ENCODE measurements at regions not wholly inside any gene's neighbourhood (a gene's known extent, or its start where the extent isn't known, plus 50 kb on each side); places are given as distances from the start of the nearest gene placed in this dataset.
"Not testable (repeated sequence)": the region's sequence is repeated elsewhere in the genome, so short reads cannot be mapped to it uniquely, and the experiment has no call there.

DNA sequence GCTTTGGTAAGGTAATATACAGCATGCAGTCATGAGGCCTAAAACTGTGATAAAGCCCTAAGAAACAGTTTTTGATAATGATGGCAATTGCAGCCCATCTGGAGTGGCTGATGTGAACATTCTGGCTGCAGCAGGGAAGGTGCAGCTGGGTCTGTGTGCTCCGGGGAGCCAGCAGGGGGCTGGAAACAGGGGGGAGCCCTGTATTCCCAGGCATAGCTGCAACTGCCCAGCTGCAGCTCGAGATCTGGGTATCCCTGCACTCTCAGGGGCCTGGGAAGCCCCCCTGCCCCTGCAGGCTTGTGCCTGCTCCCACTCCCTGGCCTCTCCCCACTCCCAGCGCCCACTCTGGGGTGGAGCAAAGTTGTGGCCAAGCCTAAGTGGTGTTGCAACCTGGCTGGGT lies 95.6 kb downstream of the RRAGB start:
- no peaks in the 10 kb centered on the region for H3K27me3 Mint-ChIP-seq
- no peaks in the 10 kb centered on the region for H3K4me1 Mint-ChIP-seq
- no peak overlapping the region for H3K27ac Mint-ChIP-seq
- DNase-seq (no peak), ATAC-seq (no peak)
- H3K4me3 Mint-ChIP-seq = no peak overlapping the region
- H3K36me3 Mint-ChIP-seq (ENCODE audit: low read depth) = peaks cover 5% of the 10 kb centered on the region
- no peaks in the 10 kb centered on the region for H3K9me3 ChIP-seq (ENCODE audit: control insufficient read depth, low read length, poor library complexity, severe bottlenecking)

DNA sequence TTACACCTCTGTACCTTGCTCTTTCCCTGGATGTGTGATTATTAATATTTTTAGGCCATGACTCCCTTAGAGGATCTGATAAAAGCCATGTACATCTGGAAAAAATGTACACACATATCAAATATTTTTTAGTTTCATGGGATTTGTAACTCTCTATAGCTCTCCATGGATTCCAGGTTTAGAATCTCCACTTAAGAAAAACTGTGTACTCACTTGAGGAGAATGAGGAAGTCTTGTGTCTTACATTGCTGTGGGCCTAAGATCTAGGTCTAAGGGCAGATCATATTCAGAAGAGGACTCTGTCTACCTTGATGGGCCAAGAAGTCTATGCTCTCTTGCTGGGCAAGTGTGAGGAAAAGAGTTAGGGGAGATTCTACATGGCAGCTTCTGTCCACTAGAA lies 98.0 kb downstream of the RRAGB start:
- Mint-ChIP-seq H3K27ac (no peak overlapping the region), H3K36me3 (ENCODE audit: low read depth) (no peaks in the 10 kb centered on the region), H3K4me3 (no peak overlapping the region), H3K27me3 (no peaks in the 10 kb centered on the region), H3K4me1 (no peaks in the 10 kb centered on the region)
- ATAC-seq = no peak
- H3K9me3 ChIP-seq (ENCODE audit: control insufficient read depth, low read length, poor library complexity, severe bottlenecking) = no peaks in the 10 kb centered on the region
- DNase-seq = no peak

DNA sequence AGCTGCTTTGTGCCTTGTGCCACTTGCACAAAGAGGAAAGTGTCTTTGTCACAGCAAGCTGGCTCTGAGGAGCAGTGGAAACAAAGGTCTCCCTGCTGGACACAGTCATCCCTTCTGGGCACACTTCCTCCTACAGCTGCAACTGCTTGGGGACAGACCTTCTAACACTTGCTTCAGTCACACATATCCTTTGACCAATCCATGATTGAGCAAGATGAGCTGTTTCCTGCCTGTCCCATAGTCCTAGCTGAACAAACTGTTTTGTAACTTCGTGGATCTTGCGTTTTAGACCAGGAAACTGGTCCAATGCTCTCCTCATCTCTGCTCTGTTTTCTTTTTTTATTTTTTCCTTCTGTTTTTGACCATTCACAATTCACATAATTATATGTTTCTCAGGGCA lies 98.5 kb downstream of the RRAGB start:
- H3K27me3 Mint-ChIP-seq = no peaks in the 10 kb centered on the region
- H3K4me1 Mint-ChIP-seq = no peaks in the 10 kb centered on the region
- no peaks in the 10 kb centered on the region for H3K9me3 ChIP-seq (ENCODE audit: control insufficient read depth, low read length, poor library complexity, severe bottlenecking)
- no peak overlapping the region for H3K27ac Mint-ChIP-seq
- no peaks in the 10 kb centered on the region for H3K36me3 Mint-ChIP-seq (ENCODE audit: low read depth)
- DNase-seq (no peak), ATAC-seq (no peak)
- no peak overlapping the region for H3K4me3 Mint-ChIP-seq

DNA sequence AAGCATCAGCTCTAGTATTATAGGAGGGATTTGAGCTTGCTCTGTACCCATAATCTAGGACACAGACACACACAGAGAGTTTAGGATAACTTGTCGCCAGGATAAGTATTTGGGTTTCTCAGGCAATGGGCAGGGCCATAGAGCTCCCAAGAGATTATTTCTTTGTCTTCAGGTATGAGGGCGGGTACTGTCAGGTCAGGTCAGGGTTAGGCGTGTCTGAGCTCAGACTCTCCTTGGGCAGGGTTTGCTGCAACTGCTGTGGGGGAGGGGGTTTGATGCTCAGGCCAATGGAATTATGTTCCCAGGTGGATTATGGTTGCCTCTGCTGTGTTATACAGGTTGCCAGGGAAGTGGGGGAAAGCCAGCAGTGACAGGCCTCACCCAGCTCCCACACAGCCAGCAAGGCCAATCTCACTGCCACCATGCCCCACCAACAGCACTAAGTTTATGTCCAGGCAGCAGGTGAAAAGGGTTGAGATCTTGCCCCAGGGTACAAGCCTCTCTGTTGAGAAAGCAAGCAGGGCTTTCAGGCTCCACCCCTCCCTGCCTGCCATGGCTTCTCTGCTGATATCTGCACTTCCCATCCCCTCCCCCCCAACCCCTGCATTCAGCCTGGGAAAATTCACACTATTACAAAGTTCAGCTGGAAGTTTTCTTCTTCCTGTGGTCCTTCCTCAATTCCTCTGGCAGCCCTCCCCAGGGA lies 101.3 kb downstream of the RRAGB start:
- Mint-ChIP-seq H3K27me3 (no peaks in the 10 kb centered on the region), H3K4me1 (no peaks in the 10 kb centered on the region), H3K4me3 (no peak overlapping the region), H3K36me3 (ENCODE audit: low read depth) (no peaks in the 10 kb centered on the region), H3K27ac (no peak overlapping the region)
- H3K9me3 ChIP-seq (ENCODE audit: control insufficient read depth, low read length, poor library complexity, severe bottlenecking) = no peaks in the 10 kb centered on the region
- ATAC-seq (no peak), DNase-seq (no peak)

DNA sequence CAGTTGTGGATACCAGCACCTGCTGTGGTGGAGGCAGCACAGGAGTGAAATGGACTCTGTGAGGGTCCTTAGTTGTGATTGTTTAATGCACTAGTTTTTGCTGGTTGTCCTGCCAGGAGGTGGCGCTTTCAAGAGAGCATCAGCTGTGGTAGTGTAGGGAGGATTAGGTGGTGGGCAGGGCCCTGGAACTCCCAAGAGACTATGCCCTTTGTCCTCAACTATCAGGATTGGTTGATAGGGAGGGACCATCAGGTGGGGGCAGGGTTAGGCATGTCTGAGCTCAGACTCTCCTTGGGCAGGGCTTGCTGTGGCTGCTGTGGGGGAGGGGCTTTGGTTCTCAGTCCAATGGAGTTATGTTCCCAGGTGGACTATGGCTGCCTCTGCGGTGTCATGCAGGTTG lies 121.9 kb downstream of the RRAGB start:
- no peak for ATAC-seq
- Mint-ChIP-seq H3K27ac (no peak overlapping the region), H3K27me3 (no peaks in the 10 kb centered on the region), H3K36me3 (ENCODE audit: low read depth) (no peaks in the 10 kb centered on the region), H3K4me1 (no peaks in the 10 kb centered on the region), H3K4me3 (no peak overlapping the region)
- no peaks in the 10 kb centered on the region for H3K9me3 ChIP-seq (ENCODE audit: control insufficient read depth, low read length, poor library complexity, severe bottlenecking)
- no peak for DNase-seq

DNA sequence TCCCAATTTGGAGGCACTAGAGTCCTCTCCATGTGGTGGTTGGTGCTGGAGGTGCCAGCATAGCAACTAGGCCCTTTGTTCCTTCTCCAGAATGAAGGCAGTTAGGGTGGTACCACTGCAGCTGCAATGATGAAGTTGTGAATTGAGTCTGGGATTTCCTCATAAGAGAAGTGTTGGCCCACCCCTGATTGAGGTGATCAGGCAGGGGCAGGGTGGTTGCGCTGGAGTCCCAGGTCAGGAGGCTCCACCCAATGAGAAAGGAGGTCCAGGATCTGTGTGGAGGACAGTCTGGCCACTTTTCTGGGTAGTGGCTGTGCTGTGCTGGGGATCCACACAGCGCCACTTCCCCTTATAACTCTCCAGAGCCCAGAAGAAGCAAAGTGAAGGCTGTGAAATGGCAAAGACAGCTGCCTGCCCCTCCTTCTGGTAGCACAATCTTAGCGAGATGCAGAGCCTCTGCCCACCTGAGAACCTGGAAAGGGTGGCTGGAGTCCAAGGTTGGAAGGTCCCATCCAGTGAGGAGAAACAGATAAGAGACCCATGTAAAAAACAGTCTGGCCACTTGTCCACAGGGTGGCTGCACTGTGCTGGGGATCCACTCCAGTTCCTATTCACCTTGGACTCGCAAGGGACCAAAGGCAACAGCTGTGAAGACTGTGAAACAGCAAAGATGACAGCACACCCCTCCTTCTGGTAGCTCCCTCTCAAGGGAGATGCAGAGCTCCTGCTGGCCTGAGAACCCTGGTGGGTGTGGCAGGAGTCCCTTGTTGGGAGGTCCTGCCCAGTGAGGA lies 124.6 kb downstream of the RRAGB start:
- H3K9me3 ChIP-seq (ENCODE audit: control insufficient read depth, low read length, poor library complexity, severe bottlenecking) = no peaks in the 10 kb centered on the region
- no peak overlapping the region for H3K27ac Mint-ChIP-seq
- no peaks in the 10 kb centered on the region for H3K4me1 Mint-ChIP-seq
- H3K27me3 Mint-ChIP-seq = no peaks in the 10 kb centered on the region
- H3K4me3 Mint-ChIP-seq = no peak overlapping the region
- no peak for ATAC-seq
- no peak for DNase-seq
- H3K36me3 Mint-ChIP-seq (ENCODE audit: low read depth) = no peaks in the 10 kb centered on the region

DNA sequence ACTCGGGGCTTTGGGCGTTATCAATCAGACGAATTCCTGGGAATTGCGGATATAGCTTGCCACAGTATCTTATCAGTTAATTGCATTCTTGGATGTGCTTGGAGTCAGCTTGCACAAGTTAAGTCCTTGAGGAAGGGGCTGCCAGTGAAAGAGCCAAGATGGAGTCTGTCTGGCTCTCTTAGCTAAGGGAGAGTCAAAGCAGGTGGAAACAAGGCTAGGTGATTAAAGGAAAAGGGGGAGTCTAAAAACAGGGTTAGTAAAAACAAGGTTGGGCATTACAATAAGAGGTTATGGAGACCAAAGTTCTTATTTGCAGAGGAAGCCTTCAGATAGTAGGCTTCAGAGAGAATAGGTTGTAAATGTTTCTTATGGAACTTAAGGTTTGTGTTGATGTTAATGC lies 149.2 kb downstream of the RRAGB start:
- not testable (repeated sequence) for ATAC-seq; H3K27me3 Mint-ChIP-seq; H3K4me1 Mint-ChIP-seq; H3K36me3 Mint-ChIP-seq (ENCODE audit: low read depth); H3K27ac Mint-ChIP-seq; H3K9me3 ChIP-seq (ENCODE audit: control insufficient read depth, low read length, poor library complexity, severe bottlenecking); H3K4me3 Mint-ChIP-seq; DNase-seq

DNA sequence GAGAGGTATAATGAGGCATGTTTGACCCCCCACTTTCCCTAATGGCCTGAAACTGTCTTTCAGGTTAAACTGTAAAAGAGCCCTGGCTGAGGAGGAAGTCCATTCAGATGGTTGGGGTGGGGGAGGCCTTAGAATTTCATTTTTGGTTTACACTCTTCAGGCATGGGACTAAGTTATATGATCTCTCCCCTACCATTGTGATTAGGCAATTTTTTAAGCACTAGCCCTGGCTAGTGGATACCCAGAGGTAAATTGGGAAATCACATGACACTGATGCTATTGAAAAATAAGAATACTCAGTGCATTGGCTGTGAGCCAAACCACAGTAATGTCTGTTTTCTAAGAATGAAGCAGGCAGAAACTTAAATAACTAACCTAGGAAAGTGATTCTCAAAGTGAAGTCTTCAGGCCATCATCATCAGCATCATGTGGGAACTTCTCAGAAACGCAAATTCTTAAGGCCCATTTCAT lies 149.7 kb downstream of the RRAGB start:
- Mint-ChIP-seq H3K27me3 (no peaks in the 10 kb centered on the region), H3K4me3 (no peak overlapping the region), H3K4me1 (peaks cover 4% of the 10 kb centered on the region), H3K36me3 (ENCODE audit: low read depth) (peaks cover 7% of the 10 kb centered on the region), H3K27ac (no peak overlapping the region)
- ATAC-seq = no peak
- H3K9me3 ChIP-seq (ENCODE audit: control insufficient read depth, low read length, poor library complexity, severe bottlenecking) = no peaks in the 10 kb centered on the region
- no peak for DNase-seq

DNA sequence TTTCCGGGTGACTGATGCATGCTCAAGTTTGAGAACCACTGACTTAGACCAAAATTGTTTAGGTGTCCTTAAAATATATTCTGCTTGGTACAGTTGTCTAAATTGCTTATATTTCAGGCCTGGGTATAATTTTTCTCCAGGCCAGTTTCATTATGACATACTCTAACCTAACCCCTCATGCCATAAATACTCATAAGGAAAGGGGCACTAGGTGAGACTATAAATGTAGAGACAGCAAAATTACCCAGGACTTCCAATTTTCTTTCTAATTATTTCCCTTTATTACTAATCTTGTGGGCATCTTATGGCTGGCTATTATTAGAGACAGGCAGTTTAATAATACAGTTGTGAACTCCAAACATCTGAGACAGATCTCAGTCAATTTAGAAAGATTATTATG lies 150.2 kb downstream of the RRAGB start:
- DNase-seq = no peak
- peaks cover 4% of the 10 kb centered on the region for H3K4me1 Mint-ChIP-seq
- no peaks in the 10 kb centered on the region for H3K27me3 Mint-ChIP-seq
- H3K4me3 Mint-ChIP-seq = no peak overlapping the region
- H3K9me3 ChIP-seq (ENCODE audit: control insufficient read depth, low read length, poor library complexity, severe bottlenecking) = no peaks in the 10 kb centered on the region
- ATAC-seq = no peak
- peaks cover 7% of the 10 kb centered on the region for H3K36me3 Mint-ChIP-seq (ENCODE audit: low read depth)
- no peak overlapping the region for H3K27ac Mint-ChIP-seq

DNA sequence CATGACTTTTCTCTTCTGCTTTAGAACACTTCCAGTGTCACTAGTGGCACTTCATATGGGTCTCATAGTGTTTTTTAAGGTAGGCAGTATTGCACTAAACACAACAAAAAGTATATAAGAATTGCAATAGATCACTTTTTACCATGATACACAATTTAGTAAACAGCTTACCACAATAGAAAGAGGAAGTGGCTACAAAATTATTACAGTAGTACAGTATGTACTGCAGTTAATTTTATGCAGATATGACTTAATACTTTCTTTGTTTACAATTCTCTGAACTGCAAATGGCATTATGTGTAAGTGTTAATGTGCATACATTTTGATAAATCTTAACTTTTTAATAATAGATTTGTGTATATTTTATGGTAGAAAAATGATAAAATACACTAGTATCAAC lies 157.3 kb downstream of the RRAGB start:
- no peak for DNase-seq
- Mint-ChIP-seq H3K36me3 (ENCODE audit: low read depth) (peaks cover 4% of the 10 kb centered on the region), H3K27me3 (peaks cover 4% of the 10 kb centered on the region), H3K27ac (no peak overlapping the region), H3K4me3 (no peak overlapping the region), H3K4me1 (no peaks in the 10 kb centered on the region)
- no peaks in the 10 kb centered on the region for H3K9me3 ChIP-seq (ENCODE audit: control insufficient read depth, low read length, poor library complexity, severe bottlenecking)
- no peak for ATAC-seq

DNA sequence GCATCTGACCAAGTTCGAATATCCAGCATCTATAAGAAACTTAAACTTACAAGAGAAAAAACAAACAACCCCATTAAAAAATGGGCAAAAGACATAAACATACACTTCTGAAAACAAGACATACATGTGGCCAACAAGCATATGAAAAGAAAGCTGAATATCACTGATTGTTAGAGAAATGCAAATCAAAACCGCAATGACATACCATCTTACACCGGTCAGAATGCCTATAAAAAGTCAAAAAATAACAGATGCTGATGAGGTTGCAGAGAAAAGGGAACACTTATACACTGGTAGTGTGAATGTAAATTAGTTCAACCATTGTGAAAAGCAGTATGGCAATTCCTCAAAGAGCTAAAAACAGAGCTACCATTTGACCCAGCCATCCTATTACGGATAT lies 166.0 kb downstream of the RRAGB start:
- H3K4me1 Mint-ChIP-seq; ATAC-seq; H3K9me3 ChIP-seq (ENCODE audit: control insufficient read depth, low read length, poor library complexity, severe bottlenecking); H3K4me3 Mint-ChIP-seq; H3K27ac Mint-ChIP-seq; H3K27me3 Mint-ChIP-seq; DNase-seq; H3K36me3 Mint-ChIP-seq (ENCODE audit: low read depth): not testable (repeated sequence)

DNA sequence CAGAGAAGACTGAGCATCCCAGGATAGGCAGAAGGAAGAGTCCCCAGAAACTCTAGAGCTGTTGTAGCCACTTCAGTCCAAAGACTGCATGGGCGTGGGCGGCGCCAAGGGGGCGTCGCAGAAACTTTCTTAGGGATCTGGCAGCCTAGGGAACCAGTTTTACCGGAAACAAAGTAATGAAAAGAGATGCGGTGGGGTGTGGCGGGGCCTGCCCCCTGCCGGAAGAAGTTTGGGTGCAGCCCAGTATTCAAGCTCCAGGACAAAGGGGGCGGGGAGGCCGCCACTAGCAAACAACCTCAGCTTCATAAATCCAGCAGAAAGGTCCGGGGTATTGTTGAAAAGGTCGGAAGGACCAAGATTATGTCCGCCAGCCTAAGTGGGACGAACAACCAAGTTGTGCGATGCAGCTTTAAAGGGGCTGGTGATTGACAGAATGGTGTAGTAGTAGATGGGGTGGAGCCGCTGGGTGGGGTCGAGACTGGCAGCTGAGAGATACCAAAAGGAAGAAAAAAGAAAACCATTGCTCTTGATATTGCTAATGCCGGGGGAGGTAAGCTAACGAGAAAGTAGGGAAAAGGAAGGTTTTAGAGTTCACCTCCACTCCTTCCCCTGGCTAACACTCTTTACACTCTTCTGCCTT lies 190.5 kb downstream of the RRAGB start:
- H3K27ac Mint-ChIP-seq = peak overlapping the region; percentile 93
- DNase-seq (peak; percentile 5 to 18 (median 16)), ATAC-seq (peak; percentile 83)
- H3K27me3 Mint-ChIP-seq = no peaks in the 10 kb centered on the region
- peaks cover 4% of the 10 kb centered on the region for H3K36me3 Mint-ChIP-seq (ENCODE audit: low read depth)
- peaks cover 13% of the 10 kb centered on the region for H3K4me1 Mint-ChIP-seq
- H3K4me3 Mint-ChIP-seq = peak overlapping the region; percentile 94
- H3K9me3 ChIP-seq (ENCODE audit: control insufficient read depth, low read length, poor library complexity, severe bottlenecking) = no peaks in the 10 kb centered on the region

DNA sequence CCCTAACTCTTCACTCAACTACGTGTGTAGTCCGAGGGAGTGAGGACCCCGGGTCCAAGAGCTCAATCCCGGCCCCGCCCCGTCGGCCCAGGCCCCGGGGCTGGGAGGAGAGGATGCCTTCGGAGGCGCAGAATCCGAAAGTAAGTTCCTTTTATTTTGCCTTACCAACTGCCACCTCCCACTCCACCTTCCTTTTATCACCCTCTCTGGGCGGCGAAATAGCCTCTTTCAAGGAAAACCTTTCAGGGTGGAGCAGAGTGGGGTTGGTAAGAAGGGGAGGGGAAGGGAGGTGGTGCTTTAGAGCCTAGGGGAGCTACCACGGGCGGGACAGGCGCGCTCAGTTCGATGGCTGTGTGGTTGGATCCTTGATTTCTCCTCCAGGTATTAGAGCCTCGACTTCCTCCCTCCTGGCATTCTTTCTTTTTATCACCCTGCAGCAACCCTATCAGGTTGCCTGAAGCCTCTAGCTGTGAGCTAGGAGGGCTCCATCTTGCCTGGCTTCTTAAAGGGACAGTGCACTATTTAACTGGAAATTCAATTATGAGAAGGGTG lies 191.2 kb downstream of the RRAGB start:
- Mint-ChIP-seq H3K36me3 (ENCODE audit: low read depth) (peaks cover 4% of the 10 kb centered on the region), H3K4me3 (peak overlapping the region; percentile 94), H3K27me3 (no peaks in the 10 kb centered on the region), H3K27ac (peak overlapping the region; percentile 93), H3K4me1 (peaks cover 13% of the 10 kb centered on the region)
- H3K9me3 ChIP-seq (ENCODE audit: control insufficient read depth, low read length, poor library complexity, severe bottlenecking) = no peaks in the 10 kb centered on the region
- DNase-seq (no peak), ATAC-seq (peak; percentile 71)
